ENCODE measurements at regions not wholly inside any gene's neighbourhood (a gene's known extent, or its start where the extent isn't known, plus 50 kb on each side); places are given as distances from the start of the nearest gene placed in this dataset.

- DNase-seq: no peak
These were observed 183.8 kb upstream of the MCTP2 start for GRCh38 chr15:94047566-94047965.

GRCh38 chr15:94042180-94042928, 189.0 kb upstream of the MCTP2 start:
- no peak for DNase-seq

- DNase-seq: no peak
These were observed 189.6 kb upstream of the MCTP2 start for GRCh38 chr15:94041746-94042145.

- no peak for DNase-seq
These were observed 190.7 kb upstream of the MCTP2 start for GRCh38 chr15:94040541-94041248.

GRCh38 chr15:94036156-94036555, 195.2 kb upstream of the MCTP2 start:
- no peak for DNase-seq

- no peak for DNase-seq
These were observed 197.7 kb upstream of the MCTP2 start for GRCh38 chr15:94033683-94034020.

- DNase-seq: no peak
These were observed 198.2 kb upstream of the MCTP2 start for GRCh38 chr15:94033014-94033682.

- DNase-seq: no peak
These were observed 198.8 kb upstream of the MCTP2 start for GRCh38 chr15:94032571-94032970.

- DNase-seq: no peak
These were observed 200.3 kb upstream of the MCTP2 start for GRCh38 chr15:94031072-94031471.

GRCh38 chr15:94029495-94029894, 201.9 kb upstream of the MCTP2 start:
- no peak for DNase-seq

GRCh38 chr15:94028809-94029208, 202.6 kb upstream of the MCTP2 start:
- DNase-seq: no peak

GRCh38 chr15:94028121-94028520, 203.2 kb upstream of the MCTP2 start:
- no peak for DNase-seq

- no peak for DNase-seq
These were observed 203.8 kb upstream of the MCTP2 start for GRCh38 chr15:94027581-94027980.

- DNase-seq: no peak
These were observed 204.7 kb upstream of the MCTP2 start for GRCh38 chr15:94026458-94027304.

- no peak for DNase-seq
These were observed 207.8 kb upstream of the MCTP2 start for GRCh38 chr15:94023531-94023930.

GRCh38 chr15:94021621-94022320, 209.6 kb upstream of the MCTP2 start:
- no peak for DNase-seq

- DNase-seq: no peak
These were observed 212.3 kb upstream of the MCTP2 start for GRCh38 chr15:94019062-94019461.

- no peak for DNase-seq
These were observed 216.0 kb upstream of the MCTP2 start for GRCh38 chr15:94015324-94015723.

- no peak for DNase-seq
These were observed 223.0 kb upstream of the MCTP2 start for GRCh38 chr15:94008104-94009074.

GRCh38 chr15:94004697-94005096, 226.7 kb upstream of the MCTP2 start:
- no peak for DNase-seq

- no peak for DNase-seq
These were observed 229.3 kb upstream of the MCTP2 start for GRCh38 chr15:94002041-94002440.
